Fibroblast of lung (primary cell): ENCODE measurements at regions not wholly inside any gene's neighbourhood (a gene's known extent, or its start where the extent isn't known, plus 50 kb on each side); places are given as distances from the start of the nearest gene placed in this dataset.
A peak's percentile ranks its signal among the peaks of the same experiment; 100 is the strongest.

Experiments
- DNase-seq, 2 donors: peaks; one replicate each; pipeline versions ENCODE4 v3.0.0 to v3.0.0-alpha.2; 2010; ENCODE audit warnings: low read depth in 2 of 2
- H2AFZ ChIP-seq: 2 replicates; pipeline ENCODE4 v1.5.1; 2012; ENCODE audit warnings: low read length, control low read depth, inconsistent platforms
- H3K27ac ChIP-seq: 2 replicates; pipeline ENCODE4 v1.5.1; 2011; ENCODE audit warnings: low read length, control low read depth; ENCODE audit not compliant: insufficient read depth
- H3K27me3 ChIP-seq: 2 replicates; pipeline ENCODE4 v1.5.1; 2011; ENCODE audit warnings: mild to moderate bottlenecking, low read length; ENCODE audit not compliant: control insufficient read depth, insufficient read depth
- H3K36me3 ChIP-seq: 2 replicates; pipeline ENCODE4 v1.5.1; 2011; ENCODE audit warnings: low read length; ENCODE audit not compliant: control insufficient read depth, insufficient read depth
- H3K4me1 ChIP-seq: 2 replicates; pipeline ENCODE4 v1.5.1; 2011; ENCODE audit warnings: low read length; ENCODE audit not compliant: control insufficient read depth, insufficient read depth; ENCODE audit errors: extremely low read depth
- H3K4me2 ChIP-seq: 2 replicates; pipeline ENCODE4 v1.5.1; 2011; ENCODE audit warnings: low read length, control low read depth; ENCODE audit not compliant: insufficient read depth; ENCODE audit errors: extremely low read depth
- H3K4me3 ChIP-seq, 4 experiments: fragments of 200-600 bp in 1 of 4; sonication (generic) in 1 of 4; replicated peaks in 1 of 4; 2 replicates each; pipeline ENCODE4 v1.5.1; 2011 to 2016; ENCODE audit warnings: low read length in 4 of 4, low read depth in 3 of 4, mild to moderate bottlenecking in 3 of 4, control low read depth in 2 of 4, inconsistent platforms in 1 of 4, mixed read lengths in 1 of 4; ENCODE audit not compliant: insufficient read depth in 1 of 4; ENCODE audit errors: control extremely low read depth in 1 of 4
- H3K79me2 ChIP-seq: 2 replicates; pipeline ENCODE4 v1.5.1; 2012; ENCODE audit warnings: mild to moderate bottlenecking, low read length, inconsistent platforms; ENCODE audit not compliant: control insufficient read depth, insufficient read depth
- H3K9ac ChIP-seq: 2 replicates; pipeline ENCODE4 v1.5.1; 2011; ENCODE audit warnings: mild to moderate bottlenecking, low read length, control low read depth; ENCODE audit not compliant: insufficient read depth
- H3K9me3 ChIP-seq: 2 replicates; pipeline ENCODE4 v1.5.1; 2012; ENCODE audit warnings: low read depth, low read length; ENCODE audit not compliant: control insufficient read depth, insufficient read depth
- H4K20me1 ChIP-seq: 2 replicates; pipeline ENCODE4 v1.5.1; 2011; ENCODE audit warnings: low read length; ENCODE audit not compliant: control insufficient read depth, insufficient read depth; ENCODE audit errors: extremely low read depth
- EZH2 ChIP-seq: IDR thresholded peaks from 2 replicates; pipeline ENCODE4 v1.5.1; 2012; ENCODE audit warnings: low read length, control low read depth, mild to moderate bottlenecking; ENCODE audit errors: missing control alignments
- TF ChIP-seq, protein P1 (sequence below), 2 donors: IDR thresholded peaks in 1 of 2; conservative IDR thresholded peaks in 1 of 2; 1 replicate in 1 of 2; 2 replicates in 1 of 2; pipeline ENCODE4 v1.5.1; 2011 to 2012; ENCODE audit warnings: low read length in 2 of 2, control low read depth in 1 of 2, inconsistent platforms in 1 of 2, low read depth in 1 of 2, mild to moderate bottlenecking in 1 of 2

DNA sequence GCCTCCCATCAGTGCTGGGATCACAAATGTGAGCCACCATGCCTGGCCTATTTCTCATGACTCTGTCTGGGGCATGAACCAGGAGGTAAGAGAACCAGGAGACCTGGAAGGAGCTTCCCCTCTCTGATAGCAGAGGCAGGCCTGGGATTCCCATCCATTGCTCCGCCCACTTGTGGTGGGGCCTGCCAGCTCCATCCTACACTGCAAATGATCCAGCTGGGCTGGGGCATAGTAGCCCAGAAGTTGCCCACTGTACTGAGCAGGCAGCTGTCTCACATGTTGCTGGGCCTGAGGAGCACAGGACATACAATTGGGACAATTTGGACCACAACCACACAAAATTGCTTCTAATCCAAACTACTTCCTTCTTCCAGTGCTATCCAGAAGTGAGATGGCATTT is 91.0 kb downstream of the MARCHF4 start:
- Histone ChIP-seq H3K27me3 (no peaks in the 10 kb centered on the region), H3K9ac (no peak overlapping the region), H3K4me1 (peaks cover 6% of the 10 kb centered on the region), H3K79me2 (no peaks in the 10 kb centered on the region), H3K4me3 (no peak overlapping the region), H3K4me2 (no peak overlapping the region), H3K9me3 (no peaks in the 10 kb centered on the region), H3K27ac (no peak overlapping the region), H4K20me1 (no peaks in the 10 kb centered on the region), H2AFZ (no peak overlapping the region), H3K36me3 (peaks cover 3% of the 10 kb centered on the region)
- TF ChIP-seq, protein P1, sequence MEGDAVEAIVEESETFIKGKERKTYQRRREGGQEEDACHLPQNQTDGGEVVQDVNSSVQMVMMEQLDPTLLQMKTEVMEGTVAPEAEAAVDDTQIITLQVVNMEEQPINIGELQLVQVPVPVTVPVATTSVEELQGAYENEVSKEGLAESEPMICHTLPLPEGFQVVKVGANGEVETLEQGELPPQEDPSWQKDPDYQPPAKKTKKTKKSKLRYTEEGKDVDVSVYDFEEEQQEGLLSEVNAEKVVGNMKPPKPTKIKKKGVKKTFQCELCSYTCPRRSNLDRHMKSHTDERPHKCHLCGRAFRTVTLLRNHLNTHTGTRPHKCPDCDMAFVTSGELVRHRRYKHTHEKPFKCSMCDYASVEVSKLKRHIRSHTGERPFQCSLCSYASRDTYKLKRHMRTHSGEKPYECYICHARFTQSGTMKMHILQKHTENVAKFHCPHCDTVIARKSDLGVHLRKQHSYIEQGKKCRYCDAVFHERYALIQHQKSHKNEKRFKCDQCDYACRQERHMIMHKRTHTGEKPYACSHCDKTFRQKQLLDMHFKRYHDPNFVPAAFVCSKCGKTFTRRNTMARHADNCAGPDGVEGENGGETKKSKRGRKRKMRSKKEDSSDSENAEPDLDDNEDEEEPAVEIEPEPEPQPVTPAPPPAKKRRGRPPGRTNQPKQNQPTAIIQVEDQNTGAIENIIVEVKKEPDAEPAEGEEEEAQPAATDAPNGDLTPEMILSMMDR (conservative IDR thresholded peaks at IDR 0.05 in 1 of 2, IDR thresholded peaks at IDR 0.05 in 1 of 2; ENCODE audit: low read depth in 1 of 2, low read length in 2 of 2): no peak
- TF ChIP-seq EZH2: no peak
- no peak for DNase-seq

DNA sequence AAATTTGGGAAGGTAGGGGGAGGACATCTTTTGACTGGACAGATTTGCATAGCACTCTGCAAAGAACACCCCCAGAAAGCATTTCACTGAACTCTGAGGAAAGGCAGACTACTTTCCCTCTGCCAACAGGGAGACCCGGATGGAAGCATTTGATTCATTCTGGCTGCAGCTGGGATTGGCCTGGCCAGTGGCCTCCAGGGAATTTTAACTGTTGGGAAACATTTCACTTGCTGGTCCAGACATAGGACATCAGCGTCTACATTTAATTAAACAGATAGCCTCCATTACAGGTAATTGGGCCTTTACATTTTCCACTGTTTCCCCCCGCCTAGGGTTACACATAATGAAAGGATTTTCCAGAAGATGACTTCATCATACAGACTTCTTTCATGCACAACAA is 92.8 kb downstream of the MARCHF4 start:
- H4K20me1 ChIP-seq: no peaks in the 10 kb centered on the region
- TF ChIP-seq, protein P1 (conservative IDR thresholded peaks at IDR 0.05 in 1 of 2, IDR thresholded peaks at IDR 0.05 in 1 of 2; ENCODE audit: low read depth in 1 of 2, low read length in 2 of 2): no peak
- no peak for TF ChIP-seq EZH2
- H3K27me3 ChIP-seq: no peaks in the 10 kb centered on the region
- peaks cover 3% of the 10 kb centered on the region for H3K36me3 ChIP-seq
- H3K27ac ChIP-seq: no peak overlapping the region
- H3K79me2 ChIP-seq: no peaks in the 10 kb centered on the region
- no peak overlapping the region for H2AFZ ChIP-seq
- H3K4me3 ChIP-seq: no peak overlapping the region
- DNase-seq: peak in 1 of 2 donors; percentile 31
- H3K9ac ChIP-seq: no peak overlapping the region
- no peak overlapping the region for H3K4me2 ChIP-seq
- no peaks in the 10 kb centered on the region for H3K9me3 ChIP-seq
- H3K4me1 ChIP-seq: peaks cover 6% of the 10 kb centered on the region

DNA sequence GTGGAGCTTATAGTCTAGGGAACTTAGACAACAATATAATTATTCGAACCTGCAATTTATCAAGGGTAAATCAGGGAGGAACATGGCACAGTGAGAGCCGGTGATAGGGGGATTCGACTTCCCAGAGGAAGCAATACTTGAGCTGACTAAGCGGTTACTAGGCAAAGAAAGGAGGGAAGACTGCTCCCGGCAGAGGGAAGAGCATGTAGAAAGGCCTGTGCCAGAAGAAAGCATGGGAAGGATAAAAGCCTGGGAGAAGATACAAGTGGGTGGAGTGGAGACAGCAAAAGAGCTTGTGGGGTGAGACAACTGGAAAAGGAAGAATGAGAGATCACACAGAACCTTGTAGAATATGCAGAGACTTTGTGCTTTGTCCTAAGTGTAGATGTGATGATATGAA is 93.3 kb downstream of the MARCHF4 start:
- TF ChIP-seq, protein P1 (conservative IDR thresholded peaks at IDR 0.05 in 1 of 2, IDR thresholded peaks at IDR 0.05 in 1 of 2; ENCODE audit: low read depth in 1 of 2, low read length in 2 of 2): no peak
- no peak for TF ChIP-seq EZH2
- Histone ChIP-seq H3K9me3 (no peaks in the 10 kb centered on the region), H3K4me1 (peaks cover 6% of the 10 kb centered on the region), H3K4me2 (no peak overlapping the region), H3K9ac (no peak overlapping the region), H3K4me3 (no peak overlapping the region), H3K79me2 (no peaks in the 10 kb centered on the region), H3K36me3 (peaks cover 3% of the 10 kb centered on the region), H3K27ac (no peak overlapping the region), H3K27me3 (no peaks in the 10 kb centered on the region), H4K20me1 (no peaks in the 10 kb centered on the region), H2AFZ (no peak overlapping the region)
- DNase-seq: no peak
